SK-N-SH treated with all-trans-retinoic acid at 6 μM for 48 hours (cell line): ENCODE measurements at regions not wholly inside any gene's neighbourhood (a gene's known extent, or its start where the extent isn't known, plus 50 kb on each side); places are given as distances from the start of the nearest gene placed in this dataset.

Experiments used
- PATZ1 ChIP-seq: fragments of 250-450 bp; sonication (Bioruptor Pico); IDR thresholded peaks from 2 replicates; pipeline ENCODE4 v1.8.0; 2020; ENCODE audit warnings: mild to moderate bottlenecking, moderate library complexity, borderline replicate concordance
- SNAI2 ChIP-seq: fragments of 250-450 bp; sonication (Bioruptor Pico); IDR thresholded peaks from 2 replicates; pipeline ENCODE4 v1.5.0; 2020; ENCODE audit warnings: mild to moderate bottlenecking, moderate library complexity
- TCF4 ChIP-seq: fragments of 250-450 bp; sonication (Bioruptor Pico); IDR thresholded peaks from 2 replicates; pipeline ENCODE4 v1.8.0; 2021; ENCODE audit warnings: mild to moderate bottlenecking, moderate library complexity, borderline replicate concordance
- TOX ChIP-seq: fragments of 250-450 bp; sonication (Bioruptor Pico); IDR thresholded peaks from 2 replicates; pipeline ENCODE4 v1.8.0; 2021; ENCODE audit warnings: mild to moderate bottlenecking, moderate library complexity, borderline replicate concordance

DNA sequence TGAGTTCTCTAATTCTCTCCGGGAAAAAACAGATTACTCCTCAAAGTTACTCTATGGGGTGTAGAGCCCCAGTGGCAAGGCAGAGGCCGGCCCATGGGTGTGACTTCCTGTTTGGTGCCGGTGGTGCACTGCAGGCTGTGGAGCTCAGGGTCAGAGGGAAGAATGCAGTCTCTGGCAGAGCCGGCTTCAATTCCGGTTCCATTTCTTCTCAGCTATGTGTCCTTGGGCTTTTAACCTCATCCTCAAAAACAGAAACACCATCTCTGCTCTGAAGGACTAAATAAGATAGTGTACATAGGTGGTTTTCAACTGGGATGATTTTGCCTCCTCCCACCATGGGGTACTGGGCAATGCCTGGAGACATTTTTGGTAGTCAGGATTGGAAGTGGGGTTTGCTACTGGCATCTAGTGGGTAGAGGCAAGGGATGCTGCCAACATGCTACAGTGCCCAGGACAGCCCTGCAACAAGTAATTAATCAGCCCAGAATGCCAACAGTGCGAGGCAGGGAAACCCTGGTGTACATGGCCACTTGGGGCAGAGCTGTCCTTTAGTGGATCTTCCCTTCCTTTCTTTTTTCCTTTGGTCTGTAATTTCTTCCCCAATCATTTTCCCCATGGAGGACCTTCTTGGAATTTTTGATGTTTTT, 81.2 kb downstream of the INSIG2 start:
- TF ChIP-seq SNAI2 (CRISPR knock-in tag) (no peak), TOX (CRISPR knock-in tag) (no peak), PATZ1 (CRISPR knock-in tag) (no peak), TCF4 (CRISPR knock-in tag) (no peak)
